ENCODE measurements at regions not wholly inside any gene's neighbourhood (a gene's known extent, or its start where the extent isn't known, plus 50 kb on each side); places are given as distances from the start of the nearest gene placed in this dataset.

GRCh38 chr11:69922015-69922595 lies 102.9 kb upstream of the FGF3 start:
- no peak for TF ChIP-seq GATA3 (IDR thresholded peaks at IDR 0.05; ENCODE audit: low read depth, low read length)
- no peak for TF ChIP-seq GATA2 (IDR thresholded peaks at IDR 0.05; ENCODE audit: low read depth, low read length)
